Nucleus accumbens (tissue), 56 donors: ENCODE measurements at regions not wholly inside any gene's neighbourhood (a gene's known extent, or its start where the extent isn't known, plus 50 kb on each side); places are given as distances from the start of the nearest gene placed in this dataset.

ENCODE experiments used
- DNase-seq, 56 donors: peaks; one replicate each; lab custom pipeline; 2025; lab: John Stamatoyannopoulos, UW

GRCh38 chr1:106879538-106879937 is 176.9 kb upstream of the PRMT6 start:
- DNase-seq: peak in 2 of 56 donors; percentile 0 to 22

GRCh38 chr1:106880226-106880625 is 176.2 kb upstream of the PRMT6 start:
- DNase-seq: no peak

DNA sequence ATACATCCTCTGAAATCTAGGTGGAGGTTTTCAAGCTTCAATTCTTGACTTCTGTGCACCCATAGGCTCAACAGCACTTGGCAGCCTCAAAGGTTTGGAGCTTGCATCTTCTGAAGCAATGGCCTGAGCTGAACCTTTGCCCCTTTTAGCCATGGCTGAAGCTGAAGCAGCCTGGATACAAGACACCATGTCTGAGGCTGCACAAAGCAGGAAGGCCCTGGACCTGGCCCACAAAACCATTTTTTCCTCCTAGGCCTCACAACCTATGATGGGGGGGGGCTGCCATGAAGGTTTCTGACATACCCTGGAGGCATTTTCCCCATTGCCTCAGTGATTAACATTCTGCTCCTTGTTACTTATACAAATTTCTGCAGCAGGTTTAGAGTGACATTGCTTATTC is 173.3 kb upstream of the PRMT6 start:
- DNase-seq: no peak

- DNase-seq: no peak
Measured at GRCh38 chr1:106889059-106889458, 167.4 kb upstream of the PRMT6 start.

GRCh38 chr1:106889583-106889982 is 166.9 kb upstream of the PRMT6 start:
- no peak for DNase-seq

DNA sequence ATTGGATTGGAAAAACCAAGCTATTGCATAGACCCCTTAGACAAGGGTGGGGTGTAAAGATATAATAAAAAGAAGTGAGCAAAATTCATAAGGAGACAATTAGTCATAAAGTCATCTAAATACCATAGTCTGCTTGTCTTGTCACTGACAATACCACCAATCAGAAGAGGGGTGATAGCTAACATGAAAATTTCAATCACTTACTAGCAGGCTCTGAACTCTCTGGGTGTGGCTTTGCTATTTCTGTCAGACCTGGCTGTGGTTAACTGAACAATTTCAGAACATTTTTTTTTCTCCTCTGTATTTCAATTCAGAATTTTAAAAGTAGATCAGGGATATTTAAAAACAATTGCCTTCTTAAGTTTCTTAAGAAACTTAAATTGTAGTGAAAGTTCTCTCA is 158.5 kb upstream of the PRMT6 start:
- DNase-seq: no peak

GRCh38 chr1:106899644-106900043 is 156.8 kb upstream of the PRMT6 start:
- no peak for DNase-seq

- DNase-seq: no peak
Measured at GRCh38 chr1:106907795-106908194, 148.7 kb upstream of the PRMT6 start.

GRCh38 chr1:106908689-106909088 is 147.8 kb upstream of the PRMT6 start:
- DNase-seq: no peak

- DNase-seq: no peak
Measured at GRCh38 chr1:106910798-106911197, 145.7 kb upstream of the PRMT6 start.

GRCh38 chr1:106912131-106912530 is 144.3 kb upstream of the PRMT6 start:
- DNase-seq: no peak

DNA sequence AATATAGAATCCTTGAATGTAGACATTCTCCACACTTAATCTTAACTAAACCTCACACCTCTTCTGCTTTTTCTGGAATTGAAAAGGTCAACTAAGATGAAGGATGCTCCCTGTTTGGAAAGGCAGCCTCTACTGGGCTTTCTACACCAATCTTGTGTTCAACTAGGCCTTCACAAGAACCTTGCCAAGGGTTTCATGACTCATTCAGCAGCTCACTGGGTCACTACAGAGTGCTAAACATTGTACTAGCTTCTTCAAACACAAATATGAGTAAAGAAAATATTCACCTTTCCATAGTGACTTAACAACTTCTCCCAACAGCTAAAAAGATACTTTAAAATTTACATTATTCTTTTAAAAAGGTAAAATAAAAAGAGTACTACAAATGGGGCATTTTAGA is 135.3 kb upstream of the PRMT6 start:
- no peak for DNase-seq

- DNase-seq: peak in 2 of 56 donors; percentile 0
Measured at GRCh38 chr1:106924360-106924759, 132.1 kb upstream of the PRMT6 start.

DNA sequence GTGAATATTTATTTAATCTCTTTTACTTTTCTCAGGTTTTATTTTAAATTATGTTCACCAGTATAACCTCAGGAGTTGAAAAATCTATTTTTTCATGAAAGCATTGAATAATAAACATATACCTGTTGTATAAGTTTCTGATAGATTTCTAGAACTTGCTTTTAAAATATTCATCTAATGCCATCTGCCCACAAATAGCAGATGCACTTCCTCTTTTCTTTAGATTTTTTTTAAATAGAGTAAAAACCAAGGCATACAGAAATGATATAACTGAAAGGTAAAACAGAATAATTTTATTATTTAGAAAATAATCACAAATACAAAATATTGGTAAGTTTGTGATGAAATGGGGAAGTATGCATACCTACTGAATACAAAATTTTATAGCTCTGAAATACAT is 130.7 kb upstream of the PRMT6 start:
- DNase-seq: no peak

DNA sequence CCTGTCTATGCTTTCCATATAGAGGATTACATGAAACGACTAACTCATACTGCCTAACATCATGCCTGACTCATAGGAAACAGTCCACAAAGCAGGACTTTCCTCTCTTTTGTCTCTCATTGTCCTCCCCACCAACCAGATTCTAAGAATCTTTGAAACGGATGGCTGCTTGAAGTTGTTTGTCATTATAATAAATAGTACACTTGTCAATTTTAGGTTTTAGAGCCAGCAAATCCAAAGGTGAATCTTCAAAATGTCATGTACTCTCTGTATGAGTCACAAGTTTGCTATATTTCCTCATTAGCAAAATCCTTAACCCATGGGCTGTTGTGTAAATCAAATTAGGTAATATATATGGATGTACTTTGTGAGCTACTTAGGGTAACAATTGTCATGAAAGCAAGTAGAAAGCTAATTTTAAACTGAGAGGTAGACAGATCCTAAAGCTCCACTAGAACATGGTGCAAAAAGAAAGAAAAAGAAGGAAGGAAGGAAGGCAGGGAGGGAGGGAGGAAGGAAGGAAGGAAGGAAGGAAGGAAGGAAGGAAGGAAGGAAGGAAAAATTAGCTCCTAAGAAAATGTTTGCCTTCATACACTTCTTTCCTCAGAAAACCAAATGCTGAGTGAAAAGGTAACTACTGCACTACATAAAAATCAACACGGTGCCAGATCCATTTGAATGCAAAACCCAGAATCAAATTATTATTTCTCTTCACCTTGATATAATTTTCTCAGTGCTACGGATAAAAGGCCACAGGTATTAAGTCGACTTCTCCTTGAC is 129.5 kb upstream of the PRMT6 start:
- DNase-seq: no peak

DNA sequence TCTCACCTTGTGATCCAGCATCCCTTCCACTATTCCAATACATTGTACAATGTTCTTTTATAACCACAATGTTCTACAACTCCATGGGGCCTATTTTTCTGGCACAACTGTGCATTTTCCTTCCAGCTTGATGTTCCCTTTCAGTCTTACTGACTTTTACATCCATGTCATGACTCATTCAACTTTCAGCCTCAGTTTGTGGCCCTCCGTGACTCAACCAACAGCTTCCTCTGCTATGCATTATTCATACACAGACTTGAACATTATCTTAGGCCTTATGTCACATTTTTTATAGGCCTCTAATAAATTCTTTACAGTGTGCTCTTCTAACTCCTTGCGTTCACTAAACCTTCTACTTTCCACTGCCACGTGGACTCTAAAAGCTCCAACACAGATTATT is 119.4 kb upstream of the PRMT6 start:
- DNase-seq: no peak

- no peak for DNase-seq
Measured at GRCh38 chr1:106944721-106945120, 111.8 kb upstream of the PRMT6 start.

GRCh38 chr1:106952776-106953175 is 103.7 kb upstream of the PRMT6 start:
- DNase-seq: no peak

DNA sequence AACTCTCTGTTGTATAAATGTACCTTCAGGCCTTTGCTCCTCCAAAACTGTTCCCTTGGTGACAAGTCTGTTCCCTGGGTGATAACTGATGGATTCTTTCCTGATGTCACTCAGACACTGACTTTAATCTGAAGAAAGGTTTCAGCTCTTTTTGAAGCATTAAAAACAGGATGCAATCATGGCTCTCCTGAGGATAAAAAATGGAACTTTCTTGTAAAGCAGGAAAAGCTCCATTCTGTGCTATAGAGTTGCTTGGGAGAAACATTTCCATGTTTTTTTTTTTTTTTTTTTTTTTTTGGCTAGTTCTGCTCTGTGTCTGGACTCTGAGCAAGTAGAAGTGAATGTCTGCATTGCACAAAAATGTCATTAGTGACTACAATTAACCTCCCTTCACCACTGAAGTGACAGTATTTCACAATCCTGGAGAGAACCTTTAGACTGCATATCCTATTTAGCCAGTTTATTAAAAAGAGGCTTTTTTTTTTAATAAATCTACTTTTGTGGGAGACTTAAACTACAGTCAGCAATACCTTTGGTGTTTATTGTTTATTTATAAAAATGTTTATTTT is 101.7 kb upstream of the PRMT6 start:
- DNase-seq: no peak

DNA sequence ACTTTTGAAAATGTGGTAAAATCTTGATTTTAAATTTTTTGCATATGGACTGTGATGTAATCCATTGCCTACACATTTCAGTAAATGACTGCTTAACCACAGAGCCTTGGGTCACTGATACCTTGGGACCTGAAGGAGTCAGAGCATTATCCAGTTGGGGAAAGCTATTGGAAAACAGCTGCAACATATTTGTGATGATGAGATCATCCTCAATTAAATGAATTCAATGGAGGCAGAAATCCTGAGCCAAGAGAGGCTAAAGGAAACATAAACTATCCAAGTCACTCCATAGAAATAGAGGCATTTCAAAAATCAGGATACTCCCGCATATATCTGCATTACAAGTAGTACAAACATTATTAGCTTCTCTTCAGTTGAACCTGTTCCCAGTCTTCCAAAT is 99.8 kb upstream of the PRMT6 start:
- no peak for DNase-seq

DNA sequence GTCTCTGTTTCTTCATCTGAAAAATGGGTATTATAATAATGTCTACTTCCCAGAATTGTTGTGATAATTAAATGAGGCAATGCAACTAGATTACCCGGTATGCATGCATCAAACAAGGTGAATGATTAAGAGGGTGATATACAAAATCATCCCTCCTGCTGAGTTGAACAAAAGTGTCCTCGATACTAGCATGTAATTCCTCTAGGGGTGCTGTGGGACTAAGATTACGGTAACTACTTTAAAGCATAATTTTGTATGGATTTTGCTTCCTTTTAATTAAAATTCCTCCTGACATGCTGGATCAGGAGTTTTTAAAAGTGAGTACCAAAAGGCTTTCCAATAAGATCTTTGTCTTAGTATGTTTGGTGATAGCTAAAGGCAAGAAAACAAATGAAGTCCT is 98.7 kb upstream of the PRMT6 start:
- no peak for DNase-seq

GRCh38 chr1:106960412-106960811 is 96.1 kb upstream of the PRMT6 start:
- no peak for DNase-seq

DNA sequence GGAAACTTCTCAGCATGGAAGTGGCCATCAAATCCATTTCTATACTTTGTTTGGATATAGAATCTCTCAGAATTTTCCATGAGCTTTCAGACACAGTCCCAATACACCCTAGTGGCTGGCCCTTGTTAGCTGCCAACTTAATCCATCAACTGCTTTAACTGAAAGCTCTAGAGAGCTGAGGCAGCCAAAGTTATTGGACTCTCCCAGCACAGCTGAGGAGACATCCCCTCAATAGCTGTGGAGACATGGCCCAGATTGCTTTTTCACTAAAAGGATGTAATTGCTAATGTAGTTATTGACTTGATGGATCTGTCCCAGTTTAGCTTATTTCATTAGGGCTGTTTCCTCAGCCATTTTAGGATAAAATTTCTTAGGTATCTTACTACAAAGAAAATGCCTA is 94.8 kb upstream of the PRMT6 start:
- no peak for DNase-seq
